Erythroblast (primary cell): ENCODE measurements at regions not wholly inside any gene's neighbourhood (a gene's known extent, or its start where the extent isn't known, plus 50 kb on each side); places are given as distances from the start of the nearest gene placed in this dataset.

Experiments used
- GATA1 ChIP-seq: IDR thresholded peaks from 2 replicates; pipeline ENCODE4 v1.6.1; 2011; ENCODE audit warnings: low read depth, mild to moderate bottlenecking, control low read depth, low read length, moderate library complexity
- POLR2A ChIP-seq: IDR thresholded peaks from 2 replicates; pipeline ENCODE4 v1.6.1; 2011; ENCODE audit warnings: mild to moderate bottlenecking, low read length

DNA sequence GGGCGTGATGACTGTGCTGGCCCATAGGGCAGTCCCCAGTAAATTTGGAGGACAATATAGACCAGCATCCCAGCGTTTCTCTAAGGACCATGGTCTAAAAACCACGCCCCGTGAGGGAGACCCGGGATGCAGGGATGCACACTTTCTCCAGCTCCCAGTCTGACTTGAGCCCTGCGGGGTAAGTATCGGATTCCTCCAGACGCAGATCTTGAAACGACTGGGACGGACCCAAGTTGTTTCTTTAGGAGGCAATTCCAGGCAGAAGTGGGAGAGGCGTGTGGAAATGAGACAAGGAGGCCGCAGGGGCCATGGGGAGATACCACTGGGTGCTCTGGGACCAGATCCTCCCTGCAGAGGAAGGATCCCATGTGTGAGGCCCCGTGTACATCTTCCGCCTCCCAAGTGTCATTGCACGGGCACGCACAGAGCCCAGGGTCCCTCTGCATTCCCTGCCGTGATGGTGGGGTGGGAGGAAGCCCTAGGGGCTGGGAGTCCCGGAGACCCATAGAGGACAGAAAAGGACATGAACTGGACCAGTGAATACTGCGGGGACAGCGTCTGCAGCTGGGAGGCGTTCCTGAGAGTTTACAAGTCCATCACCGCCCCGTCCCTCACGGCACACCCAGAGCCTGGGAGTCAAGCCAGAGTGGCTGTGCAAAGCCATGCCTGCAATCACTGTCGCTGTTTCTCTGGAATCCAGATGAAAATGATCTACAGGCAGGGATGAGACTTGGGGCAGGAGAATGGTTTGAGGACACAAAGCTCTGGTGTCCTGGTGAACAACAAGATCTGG is 522.9 kb downstream of the CDH26 start:
- TF ChIP-seq POLR2A (no peak), GATA1 (no peak)
